ENCODE measurements at regions not wholly inside any gene's neighbourhood (a gene's known extent, or its start where the extent isn't known, plus 50 kb on each side); places are given as distances from the start of the nearest gene placed in this dataset.

DNA sequence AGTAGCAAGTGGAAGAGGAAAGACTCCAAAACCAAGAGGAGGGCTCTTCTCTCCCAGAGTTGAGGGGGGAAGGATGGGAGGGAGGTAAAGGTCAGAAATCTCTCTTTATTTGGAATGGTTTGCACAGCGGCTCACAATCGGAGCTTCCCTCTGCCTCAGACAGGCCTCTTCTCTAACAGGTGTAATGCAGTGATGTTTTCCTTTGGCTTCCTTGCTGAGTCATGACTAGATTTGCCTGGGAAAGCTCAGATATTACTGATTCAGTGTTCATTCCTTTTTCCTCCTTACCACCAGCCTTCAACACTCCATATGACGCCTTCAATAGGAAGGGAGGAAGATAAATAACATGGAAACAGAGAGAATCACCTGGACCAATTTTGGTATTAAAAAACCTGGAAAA is 136.6 kb downstream of the RNF152 start:
- DNase-seq, result no peak

DNA sequence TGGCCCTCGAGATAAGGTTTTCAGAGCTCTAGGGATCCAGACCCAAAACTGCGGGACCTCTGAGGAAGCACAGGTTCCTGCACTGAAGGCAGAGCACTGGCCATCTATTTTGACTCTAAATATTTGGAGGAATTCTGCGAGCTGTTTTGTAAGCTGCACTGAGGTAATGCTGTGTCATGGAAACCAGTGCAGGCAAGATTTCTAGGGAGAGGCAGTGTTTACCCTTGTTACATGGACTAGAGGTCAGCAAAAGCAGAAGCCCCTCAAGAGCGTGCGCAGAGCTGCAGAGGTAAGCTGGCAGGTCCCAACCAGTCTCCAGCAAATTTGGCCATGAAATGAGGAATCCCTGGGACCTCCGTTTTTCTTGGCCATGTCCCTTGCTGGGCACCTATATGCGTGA is 137.3 kb downstream of the RNF152 start:
- no peak for DNase-seq

DNA sequence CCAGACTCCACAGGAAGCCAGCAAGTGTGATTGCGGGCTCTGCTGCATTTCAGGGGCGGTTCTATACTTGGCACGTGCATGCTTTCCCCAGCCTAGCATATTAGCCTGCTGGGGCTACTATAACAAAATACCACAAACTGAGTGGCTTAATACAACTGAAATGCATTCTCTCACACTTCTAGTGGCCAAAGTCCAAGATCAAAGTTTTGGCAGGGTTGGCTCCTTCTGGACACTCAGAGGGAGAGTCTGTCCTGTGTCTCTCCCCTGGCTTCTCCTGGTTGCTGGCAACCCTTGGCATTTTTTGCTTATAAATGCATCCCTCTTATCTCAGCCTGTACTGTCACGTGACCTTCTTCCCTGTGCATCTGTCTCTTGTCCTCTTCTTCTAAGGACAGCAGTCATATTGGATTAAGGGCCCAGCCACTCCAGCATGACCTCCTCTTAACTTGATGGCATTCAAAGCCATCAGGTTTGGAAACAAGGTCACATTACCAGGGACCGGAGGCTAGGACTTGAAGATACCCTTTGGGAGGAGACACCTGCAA is 138.7 kb downstream of the RNF152 start:
- DNase-seq, result no peak

GRCh38 chr18:61753373-61753772 is 139.4 kb downstream of the RNF152 start:
- DNase-seq, result no peak

DNA sequence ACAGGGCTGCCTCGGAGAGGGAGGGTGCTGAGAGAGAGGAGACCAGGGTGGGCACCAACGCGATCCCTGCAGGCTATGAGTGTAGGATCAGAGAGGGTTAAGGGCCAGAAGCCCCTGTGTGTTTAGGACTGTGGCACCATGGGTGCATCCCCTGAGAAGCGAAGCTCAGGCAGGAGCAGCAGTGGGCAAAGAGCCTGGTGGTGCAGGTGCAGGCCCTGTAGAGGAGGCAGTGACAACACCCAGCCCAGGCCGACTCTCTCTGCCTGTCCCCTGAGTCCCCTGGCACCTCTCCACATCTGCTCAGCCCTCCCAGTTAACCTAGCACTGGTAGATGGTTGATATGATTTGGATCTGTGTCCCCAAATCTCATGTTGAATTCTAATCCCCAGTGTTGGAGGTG is 139.8 kb downstream of the RNF152 start:
- DNase-seq, result no peak

DNA sequence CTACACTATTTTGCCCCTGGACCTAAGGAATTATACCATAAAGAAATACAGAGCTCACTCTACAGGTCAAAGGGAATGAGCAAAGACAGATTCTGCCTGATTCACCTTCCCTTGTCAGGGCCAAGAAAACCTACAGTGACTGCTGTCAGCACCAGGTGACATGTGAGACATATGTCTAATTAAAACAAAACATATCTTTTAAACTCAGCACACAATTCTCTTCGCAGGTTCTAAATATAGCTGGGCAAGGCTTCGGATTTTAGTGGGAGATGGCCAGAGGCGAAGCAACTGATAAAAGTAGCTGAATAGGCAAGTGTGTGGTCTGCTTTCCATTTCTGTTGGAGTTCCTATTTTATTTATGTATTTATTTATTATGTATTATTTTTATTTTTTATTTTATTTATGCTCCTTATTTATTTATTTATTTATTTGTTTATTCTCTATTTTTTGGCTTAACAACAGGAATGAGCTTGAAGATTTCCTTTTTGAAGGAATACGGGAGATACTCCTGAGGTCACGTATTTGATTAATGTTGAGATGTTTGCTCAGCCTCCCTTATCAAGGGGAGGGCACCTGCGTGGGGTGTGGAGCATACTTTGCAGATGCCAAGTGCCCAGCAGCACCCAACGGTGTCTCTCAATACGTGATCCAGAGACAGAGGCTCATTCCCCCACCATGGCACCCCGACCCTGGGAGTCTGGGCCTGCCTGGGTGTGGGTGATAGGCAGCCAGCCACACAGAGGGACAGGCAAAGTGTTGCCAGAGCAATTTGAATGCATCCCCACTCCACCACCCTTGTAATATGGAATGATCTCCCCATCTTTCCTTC is 141.8 kb downstream of the RNF152 start:
- DNase-seq, result no peak

- no peak for DNase-seq
Observed at GRCh38 chr18:61749546-61749945, 143.3 kb downstream of the RNF152 start.

GRCh38 chr18:61749031-61749430 is 143.8 kb downstream of the RNF152 start:
- no peak for DNase-seq

DNA sequence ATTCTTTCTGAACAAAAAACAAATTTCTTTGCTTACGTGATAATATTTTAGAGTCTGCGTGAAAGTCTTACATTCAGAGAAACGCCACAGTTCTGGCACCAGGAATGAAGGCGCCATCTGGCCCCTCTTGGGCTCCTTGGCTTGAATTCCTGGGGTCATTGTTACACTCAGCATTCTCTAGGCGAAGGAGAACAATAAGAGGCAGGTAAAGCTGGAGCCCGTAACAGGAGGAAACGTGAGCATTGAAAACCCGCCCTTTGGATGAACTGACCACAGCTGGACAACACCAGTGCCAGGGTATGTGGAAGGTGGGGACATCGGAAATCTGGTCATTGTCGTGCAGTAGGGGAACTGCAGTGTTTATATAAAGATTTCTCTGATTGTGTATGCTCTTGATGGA is 144.8 kb downstream of the RNF152 start:
- DNase-seq, result no peak

DNA sequence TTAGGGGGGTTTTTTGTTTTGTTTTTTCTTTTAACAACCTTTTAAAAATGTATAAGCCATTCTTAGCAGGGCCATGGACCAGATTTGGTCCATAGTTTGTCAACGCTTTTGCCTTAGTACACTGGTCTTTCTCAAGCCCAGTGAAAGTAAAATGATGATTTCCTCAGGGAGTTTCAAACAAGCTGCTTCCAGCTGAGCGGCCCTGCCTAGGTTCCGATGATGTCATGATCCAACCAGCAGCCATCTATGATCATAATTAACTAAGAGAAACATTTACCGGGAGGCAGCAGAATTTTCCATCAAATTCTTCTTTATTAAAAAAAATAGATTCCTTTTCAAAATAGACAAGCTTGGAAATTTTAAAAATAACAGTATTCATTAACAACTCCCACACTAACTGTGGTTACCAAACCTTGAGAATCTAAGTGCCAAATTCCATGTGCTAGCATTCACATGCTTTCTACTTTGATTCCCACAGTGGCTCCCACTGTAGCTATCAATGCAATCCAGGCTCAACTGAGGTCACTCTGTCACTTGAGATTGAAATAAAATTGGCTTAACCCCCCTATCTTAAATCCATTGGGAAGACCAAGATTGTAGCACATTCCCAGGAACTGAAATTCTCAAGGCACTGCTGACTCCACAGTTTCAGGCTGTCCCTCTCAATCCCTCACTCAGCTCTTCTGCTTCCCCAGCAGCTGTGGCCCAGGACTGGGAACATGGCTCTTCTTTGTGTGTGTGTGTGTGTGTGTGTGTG is 148.9 kb downstream of the RNF152 start:
- DNase-seq, result no peak

DNA sequence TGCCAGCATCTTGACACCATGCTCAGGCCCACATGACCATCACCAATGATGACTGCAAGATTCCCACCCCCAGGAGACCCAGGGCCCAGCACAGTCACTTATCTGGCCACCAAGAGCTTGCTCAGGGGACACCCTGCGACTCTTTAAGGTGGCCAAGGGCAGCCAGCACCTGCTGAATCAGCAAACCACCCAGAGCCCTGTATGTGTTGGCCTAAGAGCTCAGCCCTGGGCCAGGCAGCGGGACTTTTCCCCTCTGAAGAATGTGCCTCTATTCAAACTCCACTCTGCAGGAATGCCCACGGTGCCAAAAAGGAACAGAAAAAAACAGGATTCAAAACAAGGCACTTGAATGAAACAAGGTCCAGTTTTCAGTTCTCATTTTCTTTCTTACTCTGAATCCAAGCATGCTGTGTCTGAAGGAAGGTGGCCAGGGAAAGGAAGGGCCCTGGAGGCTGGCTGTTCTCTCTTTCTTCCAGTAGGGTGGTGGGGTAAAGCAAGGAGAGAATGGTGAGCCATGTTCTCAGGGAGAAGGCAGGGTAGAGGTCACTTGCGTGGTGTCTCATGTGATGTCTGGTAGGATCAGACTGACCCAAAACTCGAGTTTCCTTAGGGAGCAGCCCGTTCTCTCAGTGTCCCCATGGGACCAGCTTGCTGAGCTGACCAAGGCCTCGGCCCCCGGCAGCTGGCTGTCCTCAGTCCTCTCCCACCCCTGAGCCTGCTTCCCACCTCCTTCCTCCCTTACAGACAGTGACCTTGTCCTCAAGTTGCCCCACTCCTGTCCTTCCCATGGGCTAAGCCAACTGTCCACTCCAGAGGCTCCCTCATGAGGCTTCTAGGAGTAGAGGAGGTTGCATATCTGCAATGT is 150.0 kb downstream of the RNF152 start:
- no peak for DNase-seq

- no peak for DNase-seq
Observed at GRCh38 chr18:61741881-61742454, 150.8 kb downstream of the RNF152 start.

- no peak for DNase-seq
Observed at GRCh38 chr18:61738488-61738887, 154.3 kb downstream of the RNF152 start.

DNA sequence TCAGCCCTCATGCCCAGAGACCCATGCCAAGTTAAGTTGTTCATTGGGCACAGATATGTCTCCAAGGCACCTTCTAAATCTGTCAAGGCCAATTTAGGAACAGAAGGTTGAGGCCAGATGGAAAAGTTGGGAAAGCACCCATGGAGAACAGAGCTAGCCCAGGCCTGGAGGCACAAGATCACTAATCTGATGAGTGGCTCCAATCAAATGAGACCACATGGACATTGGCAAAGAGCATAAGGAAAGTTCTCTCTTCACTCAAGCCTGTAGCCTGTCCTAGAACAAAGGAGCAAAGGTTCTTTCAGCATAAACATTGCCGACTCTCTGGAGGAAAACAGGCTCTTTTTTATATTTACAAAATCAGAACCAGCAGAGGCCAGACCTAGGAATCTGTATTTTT is 154.8 kb downstream of the RNF152 start:
- DNase-seq, result no peak

- DNase-seq, result no peak
Observed at GRCh38 chr18:61736133-61736532, 156.7 kb downstream of the RNF152 start.

DNA sequence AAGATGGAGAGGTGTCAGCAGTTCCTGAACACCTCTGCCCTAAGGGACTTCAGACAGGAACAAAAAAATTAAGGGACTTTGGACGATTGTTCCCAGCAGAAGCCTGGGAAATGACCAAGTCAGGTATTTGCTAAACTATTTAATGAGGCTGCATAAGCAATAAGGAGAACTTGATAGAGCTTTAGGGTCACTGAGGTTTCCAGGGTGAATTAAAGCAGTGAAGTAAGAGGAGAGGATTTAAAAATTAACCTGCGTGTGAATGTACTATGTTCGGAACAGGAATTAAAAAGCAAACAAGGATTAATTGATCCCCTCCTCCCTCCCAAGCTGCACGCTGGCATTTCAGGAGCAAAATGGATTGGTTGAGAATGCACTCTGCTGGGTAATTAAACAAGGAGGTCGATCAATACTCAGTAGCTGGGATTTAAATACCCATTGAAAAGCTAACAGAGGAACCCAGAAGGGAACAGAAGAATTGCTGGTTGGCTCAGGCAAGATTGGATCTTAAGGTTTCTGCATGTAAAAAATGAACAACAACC is 157.2 kb downstream of the RNF152 start:
- DNase-seq, result no peak

DNA sequence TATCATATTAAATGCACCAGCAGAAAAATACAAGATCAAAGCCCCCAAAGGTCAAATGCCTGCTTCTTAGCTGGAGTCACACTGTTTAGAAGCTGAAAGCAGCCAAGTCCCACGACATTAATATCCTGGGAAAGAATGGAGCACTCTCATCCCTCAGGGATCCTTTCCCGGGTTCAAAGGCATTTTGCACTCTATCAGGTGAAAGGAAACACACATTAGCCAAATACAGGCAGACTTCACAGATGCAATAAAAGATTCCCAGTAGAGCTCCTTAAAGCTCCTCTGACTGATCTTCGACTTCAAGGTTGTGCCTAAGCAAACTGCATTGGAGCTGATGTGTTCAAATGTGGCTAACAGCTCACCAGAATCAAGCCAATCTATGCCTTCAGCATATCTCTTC is 158.4 kb downstream of the RNF152 start:
- no peak for DNase-seq

GRCh38 chr18:61732854-61733253 is 160.0 kb downstream of the RNF152 start:
- DNase-seq, result no peak

DNA sequence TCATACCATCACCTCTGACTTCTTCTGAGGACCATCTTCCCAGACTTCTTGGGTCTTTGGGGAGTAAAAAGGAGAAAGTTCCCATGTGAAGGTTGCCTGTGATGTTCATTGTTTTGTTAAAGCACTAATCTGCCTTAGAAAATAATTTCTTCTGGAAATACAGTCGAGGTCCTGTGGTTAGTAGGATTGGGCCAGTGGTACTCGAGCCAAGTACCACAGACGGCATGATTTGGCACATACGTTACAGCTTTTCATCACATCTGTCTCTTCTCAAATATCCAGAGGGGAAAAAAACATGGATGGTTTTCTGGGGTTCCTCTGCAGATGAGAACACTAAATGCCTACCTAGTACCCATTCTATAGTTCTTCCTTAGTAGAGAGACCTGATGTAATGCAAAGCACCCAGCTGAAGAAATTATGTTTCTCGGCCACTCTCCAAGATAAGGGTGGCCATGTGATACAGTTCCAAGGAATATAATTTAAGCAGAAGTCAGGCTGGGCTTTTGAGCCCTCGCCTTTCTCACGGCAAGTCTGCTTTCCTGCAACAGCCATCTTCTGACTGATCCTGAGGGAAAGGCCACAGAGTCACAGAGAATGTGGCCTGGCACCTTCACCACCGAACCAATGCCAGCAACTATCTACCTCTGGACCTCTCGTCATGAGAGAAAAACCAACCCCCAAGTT is 161.0 kb downstream of the RNF152 start:
- DNase-seq, result no peak

DNA sequence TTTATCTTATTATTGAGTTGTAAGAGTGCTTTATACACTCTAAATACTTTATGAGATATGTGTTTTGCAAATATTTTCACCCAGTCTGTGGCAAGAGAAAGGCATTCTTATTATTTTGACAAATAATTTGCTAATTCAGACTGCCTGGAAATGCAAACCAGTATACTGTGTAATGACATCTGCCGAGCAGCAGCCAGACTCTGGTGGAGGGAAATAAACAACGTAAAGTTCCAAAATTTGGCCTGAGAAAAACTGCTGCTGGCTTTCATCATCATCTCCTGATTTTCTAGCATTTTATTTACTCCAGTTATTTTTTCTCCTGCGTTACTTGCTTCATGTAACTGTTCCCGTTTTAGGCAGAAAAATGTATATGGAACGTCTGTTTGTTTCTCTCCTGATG is 161.6 kb downstream of the RNF152 start:
- no peak for DNase-seq

DNA sequence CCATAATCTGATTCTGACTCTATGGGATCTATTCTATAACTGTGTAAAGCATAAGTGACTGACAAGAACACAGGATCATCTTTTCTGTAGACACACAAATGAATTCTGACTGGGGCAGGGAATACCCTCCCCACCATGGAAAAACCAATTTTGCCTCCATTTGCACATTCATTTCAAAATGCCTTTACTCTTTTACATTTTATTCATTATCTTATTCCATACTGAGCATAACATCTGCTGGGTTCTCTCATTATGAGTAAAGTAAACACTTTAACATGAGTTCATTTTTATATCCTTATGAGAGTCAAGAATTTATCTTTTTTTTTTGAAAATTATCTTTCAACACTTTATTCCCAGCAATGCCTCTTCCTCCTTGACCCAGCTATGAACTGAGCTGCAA is 163.5 kb downstream of the RNF152 start:
- no peak for DNase-seq

Measured in NCI-H1694 (cell line).